ENCODE measurements at regions not wholly inside any gene's neighbourhood (a gene's known extent, or its start where the extent isn't known, plus 50 kb on each side); places are given as distances from the start of the nearest gene placed in this dataset.

GRCh38 chr10:118500477-118501104 lies 94.9 kb downstream of the PRLHR start:
- no peak for DNase-seq

GRCh38 chr10:118499186-118499585 lies 96.3 kb downstream of the PRLHR start:
- DNase-seq = no peak

- DNase-seq = no peak
Measured at GRCh38 chr10:118498623-118499022, 96.8 kb downstream of the PRLHR start.

GRCh38 chr10:118497227-118497626 lies 98.2 kb downstream of the PRLHR start:
- DNase-seq = no peak

GRCh38 chr10:118496525-118496924 lies 98.9 kb downstream of the PRLHR start:
- DNase-seq = no peak

GRCh38 chr10:118495499-118495898 lies 99.9 kb downstream of the PRLHR start:
- no peak for DNase-seq

- no peak for DNase-seq
Measured at GRCh38 chr10:118491055-118491454, 104.4 kb downstream of the PRLHR start.

GRCh38 chr10:118488710-118489497 lies 106.5 kb downstream of the PRLHR start:
- no peak for DNase-seq

GRCh38 chr10:118485641-118486040 lies 109.8 kb downstream of the PRLHR start:
- no peak for DNase-seq

- DNase-seq = no peak
Measured at GRCh38 chr10:118484152-118484871, 111.1 kb downstream of the PRLHR start.

GRCh38 chr10:118483496-118483895 lies 112.0 kb downstream of the PRLHR start:
- no peak for DNase-seq

GRCh38 chr10:118482393-118483331 lies 112.8 kb downstream of the PRLHR start:
- no peak for DNase-seq

GRCh38 chr10:118481871-118482270 lies 113.6 kb downstream of the PRLHR start:
- DNase-seq = no peak

GRCh38 chr10:118475214-118475613 lies 120.2 kb downstream of the PRLHR start:
- DNase-seq = no peak

GRCh38 chr10:118474111-118474510 lies 121.3 kb downstream of the PRLHR start:
- DNase-seq = no peak

- DNase-seq = no peak
Measured at GRCh38 chr10:118473305-118473960, 122.0 kb downstream of the PRLHR start.

GRCh38 chr10:118472415-118473304 lies 122.8 kb downstream of the PRLHR start:
- DNase-seq = no peak

GRCh38 chr10:118471863-118472262 lies 123.6 kb downstream of the PRLHR start:
- no peak for DNase-seq

GRCh38 chr10:118470470-118470869 lies 125.0 kb downstream of the PRLHR start:
- DNase-seq = no peak

GRCh38 chr10:118467200-118467599 lies 125.1 kb upstream of the FAM204A start:
- no peak for DNase-seq

- DNase-seq = no peak
Measured at GRCh38 chr10:118465300-118465874, 123.3 kb upstream of the FAM204A start.
